GM19463 (cell line): ENCODE measurements at regions not wholly inside any gene's neighbourhood (a gene's known extent, or its start where the extent isn't known, plus 50 kb on each side); places are given as distances from the start of the nearest gene placed in this dataset.

Experiments
- ATAC-seq: cut with Tn5 transposase; IDR thresholded peaks from one replicate; pipeline ENCODE4 v1.9.1; 2021; ENCODE audit warnings: mild to moderate bottlenecking, moderate library complexity; ENCODE audit not compliant: unreplicated experiment

- no peak for ATAC-seq
Observed at GRCh38 chr6:159100395-159101182, 55.8 kb upstream of the TAGAP start.

GRCh38 chr6:159099961-159100360 lies 55.2 kb upstream of the TAGAP start:
- no peak for ATAC-seq

- ATAC-seq, result no peak
Observed at GRCh38 chr6:159099276-159099675, 54.5 kb upstream of the TAGAP start.

DNA sequence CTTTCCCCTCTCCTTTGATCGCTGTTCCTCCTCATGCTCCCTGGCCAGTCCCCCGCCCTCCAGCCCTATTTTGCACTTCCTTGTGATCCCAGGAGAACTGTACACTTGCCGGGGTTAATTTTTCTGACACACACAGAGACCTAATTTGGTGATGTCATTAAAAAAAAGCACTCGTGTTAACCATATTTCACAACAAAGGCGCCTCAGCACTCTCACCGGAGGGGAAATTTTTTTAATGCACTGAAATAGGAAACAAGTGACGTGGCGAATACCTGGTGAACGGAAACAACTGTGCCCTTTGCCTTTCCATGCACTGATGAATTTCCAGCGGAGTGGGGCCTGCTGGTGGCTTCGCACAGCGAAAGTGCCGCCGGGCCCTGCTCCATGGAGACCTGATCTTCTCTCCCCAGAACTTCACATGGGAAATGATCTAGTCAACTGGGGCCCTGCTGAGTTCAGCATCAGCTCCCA lies 53.9 kb upstream of the TAGAP start:
- ATAC-seq, result peak; percentile 67

GRCh38 chr6:159097256-159097655 lies 52.5 kb upstream of the TAGAP start:
- no peak for ATAC-seq

GRCh38 chr6:159095616-159096015 lies 50.8 kb upstream of the TAGAP start:
- no peak for ATAC-seq

GRCh38 chr6:159094444-159095252 lies 49.9 kb upstream of the TAGAP start:
- peak; percentile 68 for ATAC-seq
